ENCODE measurements at regions not wholly inside any gene's neighbourhood (a gene's known extent, or its start where the extent isn't known, plus 50 kb on each side); places are given as distances from the start of the nearest gene placed in this dataset.

- H3K36me3 ChIP-seq (ENCODE audit: control insufficient read depth, insufficient read depth, low read length) = peaks cover 7% of the 10 kb centered on the region
- H3K4me1 ChIP-seq (ENCODE audit: control insufficient read depth, insufficient read depth, low read length) = peaks cover 67% of the 10 kb centered on the region
- POLR2A ChIA-PET = no interaction called here
- DNase-seq (ENCODE audit: low read depth, low spot score) = no peak
- ATAC-seq = no peak
- H3K27ac ChIP-seq (ENCODE audit: low read length) = no peak overlapping the region
- H3K9me3 ChIP-seq (ENCODE audit: control insufficient read depth, insufficient read depth, low read depth, low read length) = no peaks in the 10 kb centered on the region
- CTCF ChIA-PET = no interaction called here
- BruUV-seq (replicated peaks) = no TSS peak
- intact Hi-C loops (cut with micrococcal nuclease; ENCODE audit: unreplicated experiment) (no loop called here), in situ Hi-C loops (cut with HindIII; ENCODE audit: low pct_unique_long_range_greater_than_20kb, low sequenced_read_pairs) (no loop called here)
- H3K4me3 ChIP-seq (ENCODE audit: low read depth in 2 of 2, low read length in 2 of 2) = no peak overlapping the region
- TF ChIP-seq POLR2AphosphoS5 (IDR thresholded peaks at IDR 0.05; ENCODE audit: low read depth, low read length) (no peak), CTCF (IDR thresholded peaks at IDR 0.05) (no peak), SIN3A (IDR thresholded peaks at IDR 0.05; ENCODE audit: borderline replicate concordance, insufficient read depth, low read depth, low read length) (no peak), TCF7L2 (IDR thresholded peaks at IDR 0.05; ENCODE audit: low read depth, low read length) (no peak), REST (IDR thresholded peaks at IDR 0.05; ENCODE audit: insufficient read depth in 1 of 2, low read depth in 2 of 2, low read length in 1 of 2) (no peak)
- no peaks in the 10 kb centered on the region for H3K27me3 ChIP-seq (ENCODE audit: control insufficient read depth, insufficient read depth, low read length)
Observed at GRCh38 chr12:124372831-124373230, 77.9 kb downstream of the RFLNA start.

- no peak for TF ChIP-seq TCF7L2 (IDR thresholded peaks at IDR 0.05; ENCODE audit: low read depth, low read length)
- TF ChIP-seq CTCF (IDR thresholded peaks at IDR 0.05) = peak; percentile 47; the same call in 1 of the 2 replicates
- ATAC-seq = no peak
- no peak for DNase-seq (ENCODE audit: low read depth, low spot score)
- Histone ChIP-seq H3K27ac (ENCODE audit: low read length) (peak overlapping the region; percentile 86; the same call in 1 of the 2 replicates), H3K36me3 (ENCODE audit: control insufficient read depth, insufficient read depth, low read length) (peaks cover 7% of the 10 kb centered on the region), H3K4me1 (ENCODE audit: control insufficient read depth, insufficient read depth, low read length) (peaks cover 71% of the 10 kb centered on the region), H3K4me3 (ENCODE audit: low read depth in 2 of 2, low read length in 2 of 2) (no peak overlapping the region), H3K27me3 (ENCODE audit: control insufficient read depth, insufficient read depth, low read length) (no peaks in the 10 kb centered on the region), H3K9me3 (ENCODE audit: control insufficient read depth, insufficient read depth, low read depth, low read length) (no peaks in the 10 kb centered on the region)
- intact Hi-C loops (cut with micrococcal nuclease; ENCODE audit: unreplicated experiment) = no loop called here
- no TSS peak for BruUV-seq (replicated peaks)
- POLR2A ChIA-PET = no interaction called here
- in situ Hi-C loops (cut with HindIII; ENCODE audit: low pct_unique_long_range_greater_than_20kb, low sequenced_read_pairs) = no loop called here
- CTCF ChIA-PET = interaction anchor here (0.7 kb wide), 1 partner anchor 479 kb away, joined by 3 read pairs; no protein-coding TSS in a partner anchor
Observed at GRCh38 chr12:124371970-124372555, 77.2 kb downstream of the RFLNA start.

All from Panc1 (cell line).